Endothelial cell of umbilical vein (primary cell): ENCODE measurements at regions not wholly inside any gene's neighbourhood (a gene's known extent, or its start where the extent isn't known, plus 50 kb on each side); places are given as distances from the start of the nearest gene placed in this dataset.

Experiments
- BruUV-seq: library from RNA; stranded (reverse); fragments of 400-500 nt; replicated peaks from 2 replicates; lab custom pipeline; 2021; lab: Mats Ljungman, UMichigan
- CTCF ChIA-PET: fragments of 300-600, 350-600 bp; sonication (Branson Sonifier 250); formaldehyde crosslinking; loops from one replicate; lab custom pipeline; 2021; ENCODE audit warnings: antibody characterized with exemption, inconsistent platforms; lab: Charles Lee
- POLR2A ChIA-PET: fragments of 300-600, 350-600 bp; sonication (Branson Sonifier 250); formaldehyde crosslinking; loops from one replicate; lab custom pipeline; 2021; ENCODE audit warnings: antibody characterized with exemption, inconsistent platforms; lab: Charles Lee
- DNase-seq: peaks from one replicate; pipeline ENCODE4 v3.0.0-alpha.2; 2011; ENCODE audit warnings: low read depth, low spot score
- FAIRE-seq: peaks from 2 replicates; lab custom pipeline; 2011; peaks lifted over from hg19 to GRCh38; lab: Jason Lieb, UNC
- H2AFZ ChIP-seq: 2 replicates; pipeline ENCODE4 v1.6.0; 2012; ENCODE audit warnings: low read depth, low read length, control low read depth, inconsistent platforms
- H3K27ac ChIP-seq: 2 replicates; pipeline ENCODE4 v1.5.1; 2011; ENCODE audit warnings: low read depth, mild to moderate bottlenecking, control low read depth, low read length, moderate library complexity; ENCODE audit not compliant: insufficient read depth
- H3K27me3 ChIP-seq, 2 experiments: 2 replicates each; pipeline versions ENCODE4 v1.6.0 to v1.6.1; 2011; ENCODE audit warnings: low read length in 2 of 2, mixed read lengths in 1 of 2; ENCODE audit not compliant: control insufficient read depth in 2 of 2, insufficient read depth in 2 of 2
- H3K36me3 ChIP-seq, 2 experiments: 2 replicates in 1 of 2; 3 replicates in 1 of 2; pipeline ENCODE4 v1.5.1; 2011; ENCODE audit warnings: low read length in 2 of 2, mild to moderate bottlenecking in 1 of 2, moderate library complexity in 1 of 2; ENCODE audit not compliant: control insufficient read depth in 2 of 2, insufficient read depth in 2 of 2; ENCODE audit errors: extremely low read depth in 1 of 2
- H3K4me1 ChIP-seq: 3 replicates; pipeline ENCODE4 v1.5.1; 2011; ENCODE audit warnings: mild to moderate bottlenecking, low read length; ENCODE audit not compliant: control insufficient read depth, insufficient read depth; ENCODE audit errors: extremely low read depth
- H3K4me2 ChIP-seq: 2 replicates; pipeline ENCODE4 v1.6.1; 2011; ENCODE audit warnings: low read length, control low read depth, mixed read lengths; ENCODE audit not compliant: insufficient read depth
- H3K4me3 ChIP-seq, 3 experiments: fragments of 200-600 bp in 1 of 3; sonication (generic), shearing (Covaris generic) in 1 of 3; replicated peaks in 1 of 3; 2 replicates each; pipeline ENCODE4 v1.5.1; 2011 to 2016; ENCODE audit warnings: control low read depth in 3 of 3, low read length in 3 of 3, mild to moderate bottlenecking in 2 of 3, inconsistent platforms in 1 of 3, low read depth in 1 of 3, moderate library complexity in 1 of 3; ENCODE audit not compliant: insufficient read depth in 1 of 3
- H3K79me2 ChIP-seq: 2 replicates; pipeline ENCODE4 v1.6.0; 2012; ENCODE audit warnings: low read length, inconsistent platforms; ENCODE audit not compliant: control insufficient read depth, insufficient read depth
- H3K9ac ChIP-seq: replicated peaks from 2 replicates; pipeline ENCODE3; 2011; ENCODE audit warnings: low read length, control low read depth; ENCODE audit not compliant: insufficient read depth; ENCODE audit errors: extremely low read depth
- H3K9me1 ChIP-seq: replicated peaks from 3 replicates; pipeline ENCODE4 v1.6.0; 2011; ENCODE audit warnings: mild to moderate bottlenecking, low read length; ENCODE audit not compliant: control insufficient read depth, insufficient read depth; ENCODE audit errors: extremely low read depth
- H3K9me3 ChIP-seq: replicated peaks from 2 replicates; pipeline ENCODE4 v1.5.1; 2012; ENCODE audit warnings: low read length, inconsistent platforms; ENCODE audit not compliant: control insufficient read depth, insufficient read depth
- H4K20me1 ChIP-seq: replicated peaks from 2 replicates; pipeline ENCODE3; 2011; ENCODE audit warnings: mild to moderate bottlenecking, low read length; ENCODE audit not compliant: control insufficient read depth, insufficient read depth; ENCODE audit errors: extremely low read depth
- EZH2 ChIP-seq: IDR thresholded peaks from 2 replicates; pipeline ENCODE4 v1.6.1; 2012; ENCODE audit warnings: borderline replicate concordance, low read depth, mild to moderate bottlenecking, moderate library complexity, low read length, inconsistent platforms; ENCODE audit not compliant: severe bottlenecking
- FOS ChIP-seq: IDR thresholded peaks from 2 replicates; pipeline ENCODE4 v1.6.1; 2011; ENCODE audit warnings: mild to moderate bottlenecking, low read length, moderate library complexity, borderline replicate concordance; ENCODE audit not compliant: insufficient read depth
- GATA2 ChIP-seq: IDR thresholded peaks from 2 replicates; pipeline ENCODE4 v1.7.0; 2011; ENCODE audit warnings: low read depth, mild to moderate bottlenecking, moderate library complexity, mixed read lengths, low read length; ENCODE audit not compliant: insufficient read length, insufficient read depth
- JUN ChIP-seq: IDR thresholded peaks from 2 replicates; pipeline ENCODE4 v1.6.1; 2011; ENCODE audit warnings: borderline replicate concordance, low read depth; ENCODE audit not compliant: insufficient read length, insufficient read depth
- MYC ChIP-seq: IDR thresholded peaks from one replicate; pipeline ENCODE4 v1.6.1; 2011; ENCODE audit warnings: mild to moderate bottlenecking, low read depth, low read length
- POLR2A ChIP-seq: IDR thresholded peaks from 2 replicates; pipeline ENCODE4 v1.6.1; 2012; ENCODE audit warnings: low read depth, mild to moderate bottlenecking, control low read depth, low read length
- POLR2AphosphoS5 ChIP-seq: IDR thresholded peaks from 2 replicates; pipeline ENCODE4 v1.6.1; 2012; ENCODE audit warnings: low read depth, mild to moderate bottlenecking, control low read depth, low read length, moderate library complexity; ENCODE audit not compliant: insufficient read depth
- dilution Hi-C: fragments of 300-500 bp; cut with MboI; formaldehyde crosslinking; loops from one replicate; pipeline ENCODE4 v1.15.0; 2019; ENCODE audit warnings: low sequenced_read_pairs; ENCODE audit not compliant: extremely low pct_ligation_motif_present
- intact Hi-C: fragments of 100-400 bp; cut with micrococcal nuclease; formaldehyde crosslinking; loops from one replicate; pipeline ENCODE4 v1.10.0; 2022
- TF ChIP-seq, protein P1 (sequence below), 2 donors: IDR thresholded peaks; 1 replicate in 1 of 2; 2 replicates in 1 of 2; pipeline ENCODE4 v1.5.1; 2011; ENCODE audit warnings: low read length in 2 of 2, mild to moderate bottlenecking in 2 of 2, moderate library complexity in 2 of 2, control low read depth in 1 of 2, inconsistent platforms in 1 of 2, low read depth in 1 of 2; ENCODE audit not compliant: insufficient read depth in 1 of 2; ENCODE audit errors: extremely low read depth in 1 of 2
- TF ChIP-seq, protein P2 (sequence below): IDR thresholded peaks from 2 replicates; pipeline ENCODE4 v1.6.1; 2011; ENCODE audit not compliant: insufficient read depth, insufficient read length

DNA sequence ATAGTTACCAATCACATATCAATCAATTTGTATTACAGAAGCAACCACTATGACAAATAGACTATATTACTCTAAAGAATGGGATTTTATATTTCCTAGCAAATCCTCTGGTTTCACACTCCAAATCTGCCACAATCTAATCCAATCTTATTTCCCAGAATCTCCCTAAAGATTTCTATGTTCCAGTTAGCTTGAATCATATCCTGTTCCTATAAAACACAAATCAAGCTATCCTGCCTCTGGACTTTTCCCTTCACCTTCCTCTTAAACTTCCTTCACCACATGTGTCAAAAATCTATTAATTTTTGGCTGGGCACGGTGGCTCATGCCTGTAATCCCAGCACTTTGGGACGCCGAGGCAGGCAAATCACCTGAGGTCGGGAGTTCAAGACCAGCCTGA is 50.0 kb downstream of the PIK3C2A start:
- Histone ChIP-seq H4K20me1 (no peaks in the 10 kb centered on the region), H3K27me3 (no peaks in the 10 kb centered on the region), H3K36me3 (peaks cover 0 to 3% of the 10 kb centered on the region in 2 experiments), H3K4me3 (no peak overlapping the region), H3K79me2 (peaks cover 82% of the 10 kb centered on the region), H3K9ac (no peak overlapping the region), H3K4me1 (peaks cover 70% of the 10 kb centered on the region), H3K9me3 (no peaks in the 10 kb centered on the region), H2AFZ (no peak overlapping the region), H3K27ac (peak overlapping the region; percentile 49), H3K4me2 (peak overlapping the region; percentile 75), H3K9me1 (no peaks in the 10 kb centered on the region)
- TF ChIP-seq, protein P1, sequence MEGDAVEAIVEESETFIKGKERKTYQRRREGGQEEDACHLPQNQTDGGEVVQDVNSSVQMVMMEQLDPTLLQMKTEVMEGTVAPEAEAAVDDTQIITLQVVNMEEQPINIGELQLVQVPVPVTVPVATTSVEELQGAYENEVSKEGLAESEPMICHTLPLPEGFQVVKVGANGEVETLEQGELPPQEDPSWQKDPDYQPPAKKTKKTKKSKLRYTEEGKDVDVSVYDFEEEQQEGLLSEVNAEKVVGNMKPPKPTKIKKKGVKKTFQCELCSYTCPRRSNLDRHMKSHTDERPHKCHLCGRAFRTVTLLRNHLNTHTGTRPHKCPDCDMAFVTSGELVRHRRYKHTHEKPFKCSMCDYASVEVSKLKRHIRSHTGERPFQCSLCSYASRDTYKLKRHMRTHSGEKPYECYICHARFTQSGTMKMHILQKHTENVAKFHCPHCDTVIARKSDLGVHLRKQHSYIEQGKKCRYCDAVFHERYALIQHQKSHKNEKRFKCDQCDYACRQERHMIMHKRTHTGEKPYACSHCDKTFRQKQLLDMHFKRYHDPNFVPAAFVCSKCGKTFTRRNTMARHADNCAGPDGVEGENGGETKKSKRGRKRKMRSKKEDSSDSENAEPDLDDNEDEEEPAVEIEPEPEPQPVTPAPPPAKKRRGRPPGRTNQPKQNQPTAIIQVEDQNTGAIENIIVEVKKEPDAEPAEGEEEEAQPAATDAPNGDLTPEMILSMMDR (IDR thresholded peaks at IDR 0.05; ENCODE audit: extremely low read depth in 1 of 2, insufficient read depth in 1 of 2, low read depth in 1 of 2, low read length in 2 of 2) = no peak
- TF ChIP-seq POLR2AphosphoS5 (no peak), FOS (peak; percentile 19), POLR2A (no peak), GATA2 (peak; percentile 43), JUN (peak; percentile 14), MYC (no peak), EZH2 (no peak)
- TF ChIP-seq, protein P2, sequence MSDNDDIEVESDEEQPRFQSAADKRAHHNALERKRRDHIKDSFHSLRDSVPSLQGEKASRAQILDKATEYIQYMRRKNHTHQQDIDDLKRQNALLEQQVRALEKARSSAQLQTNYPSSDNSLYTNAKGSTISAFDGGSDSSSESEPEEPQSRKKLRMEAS = no peak
- dilution Hi-C loops = no loop called here
- BruUV-seq = no TSS peak
- DNase-seq (peak; percentile 60), FAIRE-seq (no peak)
- ChIA-PET POLR2A (interaction anchor here (0.5 kb wide), 1 partner anchor 26 kb away, joined by 3 read pairs; no protein-coding TSS in a partner anchor), CTCF (no interaction called here)
- intact Hi-C loops = no loop called here
